A549 (cell line): ENCODE measurements at regions not wholly inside any gene's neighbourhood (a gene's known extent, or its start where the extent isn't known, plus 50 kb on each side); places are given as distances from the start of the nearest gene placed in this dataset.

ENCODE experiments used
- ATAC-seq, 2 experiments: fragments of 200-7000 bp in 1 of 2; fragments of >200 bp in 1 of 2; cut with Nextera tagmentation in 1 of 2; cut with Tn5 transposase in 1 of 2; 3 replicates each; pipeline versions ENCODE4 v1.8.0 to v1.9.1; 2018 to 2020; ENCODE audit warnings: mild to moderate bottlenecking in 1 of 2, moderate library complexity in 1 of 2
- CTCF ChIA-PET: fragments of 300-600 bp; sonication (Branson Sonifier 250); formaldehyde crosslinking; extraction: SDS; loops from one replicate; lab custom pipeline; 2021; ENCODE audit warnings: antibody characterized with exemption, inconsistent platforms; lab: Yijun Ruan, JAX
- POLR2A ChIA-PET: fragments of 350-600 bp; formaldehyde crosslinking; extraction: SDS; loops from one replicate; lab custom pipeline; 2021; ENCODE audit warnings: antibody characterized with exemption, inconsistent platforms; lab: Yijun Ruan, JAX
- DNase-seq, 2 experiments: peaks; one replicate each; pipeline versions ENCODE4 v3.0.0 to v3.0.0-alpha.2; 2011 to 2016; ENCODE audit warnings: low read depth in 1 of 2, low spot score in 1 of 2
- FAIRE-seq: peaks from 2 replicates; lab custom pipeline; 2011; peaks lifted over from hg19 to GRCh38; lab: Jason Lieb, UNC
- H3K27ac ChIP-seq, 2 experiments: fragments of >200 bp; sonication (Bioruptor Twin); formaldehyde crosslinking; 3 replicates each; pipeline ENCODE4 v1.5.1; 2016 to 2017
- H3K4me1 ChIP-seq: fragments of >200 bp; sonication (Bioruptor Twin); formaldehyde crosslinking; 3 replicates; pipeline ENCODE4 v1.6.1; 2016
- H3K4me2 ChIP-seq: fragments of >200 bp; sonication (Bioruptor Twin); formaldehyde crosslinking; 3 replicates; pipeline ENCODE4 v1.6.1; 2016
- H3K4me3 ChIP-seq: fragments of >200 bp; sonication (Bioruptor Twin); formaldehyde crosslinking; 3 replicates; pipeline ENCODE4 v1.5.1; 2016
- H3K9me3 ChIP-seq: fragments of >200 bp; sonication (Bioruptor Twin); formaldehyde crosslinking; 3 replicates; pipeline ENCODE4 v1.6.1; 2016
- CBX2 ChIP-seq: fragments of 200-600 bp; sonication (generic); IDR thresholded peaks from 2 replicates; pipeline ENCODE4 v1.6.1; 2016; ENCODE audit warnings: low read depth, mild to moderate bottlenecking, borderline replicate concordance
- CBX8 ChIP-seq: fragments of 200-600 bp; sonication (generic); IDR thresholded peaks from 2 replicates; pipeline ENCODE4 v1.6.1; 2016
- CHD4 ChIP-seq: fragments of 200-600 bp; sonication (generic); IDR thresholded peaks from 2 replicates; pipeline ENCODE4 v1.6.1; 2016; ENCODE audit warnings: antibody characterized with exemption, mild to moderate bottlenecking, borderline replicate concordance
- CTCF ChIP-seq: fragments of >200 bp; sonication (Bioruptor Twin); formaldehyde crosslinking; IDR thresholded peaks from 3 replicates; pipeline ENCODE4 v1.5.1; 2016
- E2F6 ChIP-seq: IDR thresholded peaks from 2 replicates; pipeline ENCODE4 v1.6.1; 2012; ENCODE audit warnings: low read depth, borderline replicate concordance
- EHF ChIP-seq: fragments of 250-450 bp; sonication (Bioruptor Pico); IDR thresholded peaks from 2 replicates; pipeline ENCODE4 v1.5.0; 2020; ENCODE audit warnings: mild to moderate bottlenecking
- ELK1 ChIP-seq: fragments of 150-350 bp; IDR thresholded peaks from 2 replicates; pipeline ENCODE4 v1.6.1; 2014; ENCODE audit warnings: low read depth, mild to moderate bottlenecking, low read length
- FOSB ChIP-seq: fragments of 250-450 bp; sonication (Bioruptor Pico); IDR thresholded peaks from 2 replicates; pipeline ENCODE4 v1.5.0; 2020; ENCODE audit warnings: mild to moderate bottlenecking, moderate library complexity
- FOXS1 ChIP-seq: fragments of 250-450 bp; sonication (Bioruptor Pico); IDR thresholded peaks from 2 replicates; pipeline ENCODE4 v1.5.0; 2020; ENCODE audit warnings: mild to moderate bottlenecking, moderate library complexity
- GATA3 ChIP-seq: IDR thresholded peaks from 2 replicates; pipeline ENCODE4 v1.6.1; 2012; ENCODE audit warnings: borderline replicate concordance
- HDAC2 ChIP-seq: fragments of 200-600 bp; sonication (generic); IDR thresholded peaks from 2 replicates; pipeline ENCODE4 v1.6.1; 2016
- HMGXB4 ChIP-seq: fragments of 250-450 bp; sonication (Bioruptor Pico); IDR thresholded peaks from 2 replicates; pipeline ENCODE4 v1.5.0; 2021; ENCODE audit warnings: mild to moderate bottlenecking, moderate library complexity, borderline replicate concordance
- HOXA7 ChIP-seq: fragments of 250-450 bp; sonication (Bioruptor Pico); IDR thresholded peaks from 2 replicates; pipeline ENCODE4 v1.5.0; 2020; ENCODE audit warnings: mild to moderate bottlenecking, moderate library complexity
- MAFK ChIP-seq: fragments of 450-650 bp; IDR thresholded peaks from 2 replicates; pipeline ENCODE4 v1.6.1; 2014; ENCODE audit not compliant: partially characterized antibody
- MAX ChIP-seq: IDR thresholded peaks from 2 replicates; pipeline ENCODE4 v1.6.1; 2012
- MAZ ChIP-seq: fragments of 150-350 bp; IDR thresholded peaks from 2 replicates; pipeline ENCODE4 v1.6.1; 2014; ENCODE audit warnings: antibody characterized with exemption, low read depth, low read length, borderline replicate concordance
- MYC ChIP-seq: IDR thresholded peaks from 2 replicates; pipeline ENCODE4 v1.6.1; 2012; ENCODE audit warnings: mild to moderate bottlenecking, inconsistent platforms, low read length, improper control_type of control experiment, borderline replicate concordance
- NR3C1 ChIP-seq: fragments of >200 bp; sonication (Bioruptor Twin); formaldehyde crosslinking; IDR thresholded peaks from 3 replicates; pipeline ENCODE4 v1.6.1; 2017
- RCOR1 ChIP-seq: fragments of 150-350 bp; IDR thresholded peaks from 2 replicates; pipeline ENCODE4 v1.6.1; 2014; ENCODE audit warnings: antibody characterized with exemption, low read length, low read depth
- REST ChIP-seq: fragments of 200-600 bp; sonication (generic); IDR thresholded peaks from 2 replicates; pipeline ENCODE4 v1.6.1; 2016; ENCODE audit warnings: antibody characterized with exemption, mild to moderate bottlenecking, moderate library complexity
- RFX5 ChIP-seq: fragments of 450-650 bp; IDR thresholded peaks from 2 replicates; pipeline ENCODE4 v1.7.1; 2014; ENCODE audit warnings: antibody characterized with exemption, mild to moderate bottlenecking, moderate library complexity
- RNF2 ChIP-seq: fragments of 200-600 bp; sonication (generic); IDR thresholded peaks from 2 replicates; pipeline ENCODE4 v1.6.1; 2016; ENCODE audit warnings: low read depth, mild to moderate bottlenecking, antibody characterized with exemption, moderate library complexity, borderline replicate concordance
- SREBF2 ChIP-seq: fragments of 450-650 bp; IDR thresholded peaks from 2 replicates; pipeline ENCODE4 v1.6.1; 2014; ENCODE audit warnings: mild to moderate bottlenecking, moderate library complexity
- TFCP2L1 ChIP-seq: fragments of 250-450 bp; sonication (Bioruptor Pico); IDR thresholded peaks from 2 replicates; pipeline ENCODE4 v1.5.0; 2021; ENCODE audit warnings: mild to moderate bottlenecking
- ZC3H11A ChIP-seq: fragments of 450-650 bp; IDR thresholded peaks from 2 replicates; pipeline ENCODE4 v1.6.1; 2014; ENCODE audit warnings: antibody characterized with exemption, mild to moderate bottlenecking
- WGBS: methylation state at CpG from one replicate; pipeline ENCODE4 v1.1.6; 2017; ENCODE audit errors: missing lambda C conversion rate; 5-methylcytosine and 5-hydroxymethylcytosine counted together

- no peak for TF ChIP-seq MAFK
- TF ChIP-seq FOXS1 (CRISPR knock-in tag), result no peak
- no peak for TF ChIP-seq MYC
- no peak for TF ChIP-seq MAZ
- TF ChIP-seq RNF2, result no peak
- no peak for TF ChIP-seq REST
- no peak for TF ChIP-seq CTCF
- TF ChIP-seq CBX8, result no peak
- TF ChIP-seq E2F6, result no peak
- TF ChIP-seq ZC3H11A, result no peak
- TF ChIP-seq CHD4, result no peak
- TF ChIP-seq HDAC2, result no peak
- no peak for TF ChIP-seq ELK1
- no peak for TF ChIP-seq CBX2
- 14% methylated on average over 6 of the region's 6 CpGs for WGBS
- POLR2A ChIA-PET, result no interaction called here
- Histone ChIP-seq H3K9me3 (no peaks in the 10 kb centered on the region), H3K27ac (no peak overlapping the region), H3K4me2 (no peak overlapping the region), H3K4me3 (no peak overlapping the region), H3K4me1 (no peaks in the 10 kb centered on the region)
- ATAC-seq (no peak), DNase-seq (no peak), FAIRE-seq (no peak)
- CTCF ChIA-PET, result no interaction called here
Measured at GRCh38 chr10:128934492-128934891, 532.5 kb upstream of the MGMT start.

- TF ChIP-seq HDAC2 (no peak), GATA3 (no peak), HOXA7 (no peak), MAFK (no peak), TFCP2L1 (CRISPR knock-in tag) (no peak), CHD4 (no peak), SREBF2 (no peak), RCOR1 (no peak), EHF (no peak), MAX (no peak), RFX5 (no peak), NR3C1 (no peak), MYC (no peak), FOSB (CRISPR knock-in tag) (no peak), HMGXB4 (CRISPR knock-in tag) (no peak), CBX8 (no peak), E2F6 (no peak)
- TF ChIP-seq, all 56 proteins: peak for 0
- POLR2A ChIA-PET, result no interaction called here
- no peaks in the 10 kb centered on the region for H3K9me3 ChIP-seq
- CTCF ChIA-PET, result no interaction called here
- DNase-seq (no peak), FAIRE-seq (no peak), ATAC-seq (no peak)
- H3K4me3 ChIP-seq, result no peak overlapping the region
- H3K27ac ChIP-seq, result no peak overlapping the region
- 22% methylated on average over 9 of the region's 9 CpGs for WGBS
- H3K4me1 ChIP-seq, result no peaks in the 10 kb centered on the region
- no peak overlapping the region for H3K4me2 ChIP-seq
Measured at GRCh38 chr10:128936392-128936791, 530.6 kb upstream of the MGMT start.
